Activated CD4-positive, alpha-beta T cell treated with anti-CD3 and anti-CD28 coated beads, Interleukin-2, amount 10 ng/mL, durations not matched to agents 24 days and 14 days (primary cell): ENCODE measurements at regions not wholly inside any gene's neighbourhood (a gene's known extent, or its start where the extent isn't known, plus 50 kb on each side); places are given as distances from the start of the nearest gene placed in this dataset.
A peak's percentile ranks its signal among the peaks of the same experiment; 100 is the strongest.
"Not testable (repeated sequence)": the region's sequence is repeated elsewhere in the genome, so short reads cannot be mapped to it uniquely, and the experiment has no call there.

Experiments
- DNase-seq: peaks from one replicate; pipeline ENCODE4 v3.0.0; 2022
- H3K27ac Mint-ChIP-seq: one replicate; pipeline ENCODE4 v1.8.0; 2022; ENCODE audit warnings: mild to moderate bottlenecking, mixed read lengths
- H3K27me3 Mint-ChIP-seq: one replicate; pipeline ENCODE4 v1.8.0; 2022; ENCODE audit warnings: mixed read lengths
- H3K36me3 Mint-ChIP-seq: one replicate; pipeline ENCODE4 v1.8.0; 2022; ENCODE audit warnings: low read depth, mild to moderate bottlenecking, mixed read lengths
- H3K4me1 Mint-ChIP-seq: one replicate; pipeline ENCODE4 v1.8.0; 2021; ENCODE audit warnings: mixed read lengths
- H3K4me3 Mint-ChIP-seq: one replicate; pipeline ENCODE4 v1.8.0; 2022; ENCODE audit warnings: mild to moderate bottlenecking, moderate library complexity, mixed read lengths
- H3K9me3 Mint-ChIP-seq: one replicate; pipeline ENCODE4 v1.8.0; 2021; ENCODE audit warnings: mixed read lengths
- intact Hi-C: fragments of 100-400 bp; cut with micrococcal nuclease; formaldehyde crosslinking; loops from one replicate; pipeline ENCODE4 v1.15.1; 2023

DNA sequence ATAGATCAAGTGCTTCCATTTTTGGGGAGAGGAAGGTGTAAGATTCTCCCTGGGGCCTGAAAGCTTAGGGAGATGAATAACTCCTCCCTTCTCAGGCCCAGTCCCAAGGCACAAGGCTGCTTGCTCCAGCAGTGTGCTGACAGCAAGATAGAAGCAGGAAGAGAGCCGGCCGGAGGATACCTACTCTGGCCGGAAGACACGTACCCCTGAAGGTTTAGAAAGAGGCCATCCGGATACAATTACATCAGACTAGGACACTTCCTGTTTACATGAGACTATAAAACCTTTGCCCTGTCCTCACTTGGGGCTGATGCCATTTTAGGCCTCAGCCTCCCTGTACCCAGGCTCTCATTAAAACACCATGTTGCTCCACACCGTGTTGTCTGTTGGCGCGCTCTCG lies 329.9 kb downstream of the SV2B start:
- Mint-ChIP-seq H3K4me3 (no peak overlapping the region), H3K9me3 (peaks cover 25% of the 10 kb centered on the region), H3K27ac (no peak overlapping the region), H3K36me3 (peaks cover 5% of the 10 kb centered on the region), H3K4me1 (peaks cover 12% of the 10 kb centered on the region), H3K27me3 (peaks cover 2% of the 10 kb centered on the region)
- intact Hi-C loops, result no loop called here
- DNase-seq, result no peak

DNA sequence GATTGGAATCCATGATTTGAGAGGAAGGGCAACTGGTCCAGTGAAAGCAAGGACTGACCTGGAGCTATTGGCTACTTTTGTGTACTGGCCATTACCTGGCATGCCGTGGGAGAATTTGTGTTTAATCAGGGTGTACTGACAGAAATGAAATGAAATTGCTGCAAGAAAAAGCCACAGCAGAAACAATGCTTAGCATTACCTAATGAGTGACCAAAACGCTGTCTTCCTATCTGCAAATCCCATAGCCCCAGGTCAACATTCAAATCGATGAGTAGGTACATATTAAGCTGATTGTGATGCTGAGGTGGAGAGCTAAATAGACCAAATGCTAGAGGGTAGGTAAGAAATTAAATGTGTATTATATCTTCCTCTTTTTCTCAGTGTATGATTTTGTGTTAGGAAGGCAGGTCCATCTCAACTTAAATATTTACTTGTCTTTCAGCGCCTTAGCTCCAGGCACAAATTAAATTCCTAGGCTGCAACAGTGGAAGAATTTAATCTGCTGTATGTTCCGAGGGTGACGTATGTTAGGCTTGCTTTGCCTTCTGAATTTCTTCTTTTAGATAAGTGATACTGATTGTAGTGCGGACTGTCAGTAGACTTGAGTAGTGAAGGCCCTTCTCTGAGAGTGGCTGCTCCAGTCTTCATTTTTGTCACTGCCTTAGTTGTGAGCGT lies 331.1 kb downstream of the SV2B start:
- H3K27me3 Mint-ChIP-seq, result peaks cover 5% of the 10 kb centered on the region
- H3K27ac Mint-ChIP-seq, result no peak overlapping the region
- peaks cover 5% of the 10 kb centered on the region for H3K36me3 Mint-ChIP-seq
- DNase-seq, result no peak
- intact Hi-C loops, result no loop called here
- peaks cover 17% of the 10 kb centered on the region for H3K9me3 Mint-ChIP-seq
- H3K4me1 Mint-ChIP-seq, result peaks cover 7% of the 10 kb centered on the region
- no peak overlapping the region for H3K4me3 Mint-ChIP-seq

- H3K4me1 Mint-ChIP-seq, result no peaks in the 10 kb centered on the region
- H3K4me3 Mint-ChIP-seq, result no peak overlapping the region
- H3K27ac Mint-ChIP-seq, result no peak overlapping the region
- peaks cover 7% of the 10 kb centered on the region for H3K9me3 Mint-ChIP-seq
- H3K36me3 Mint-ChIP-seq, result peaks cover 4% of the 10 kb centered on the region
- DNase-seq, result no peak
- intact Hi-C loops, result no loop called here
- peaks cover 7% of the 10 kb centered on the region for H3K27me3 Mint-ChIP-seq
These were observed 335.1 kb downstream of the SV2B start for GRCh38 chr15:91435113-91435512.

DNA sequence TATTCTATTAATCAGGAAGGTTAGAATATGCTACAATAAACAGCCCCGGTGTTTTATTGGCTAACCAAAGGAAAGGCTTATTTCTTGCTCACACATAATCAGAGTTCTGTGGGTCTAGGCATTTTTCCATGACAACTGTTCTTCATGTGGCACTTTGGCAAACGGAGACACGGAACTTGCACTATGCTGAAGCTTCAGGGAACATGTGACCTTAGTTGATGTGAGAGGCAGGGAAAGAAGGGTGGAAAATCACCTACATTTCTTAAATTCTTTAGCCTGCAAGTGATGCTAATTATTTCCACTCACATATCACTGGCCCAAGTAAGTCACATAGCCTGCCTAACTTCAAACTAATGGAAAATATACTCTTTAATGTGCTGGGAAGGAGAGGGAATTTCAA lies 344.6 kb downstream of the SV2B start:
- H3K27ac Mint-ChIP-seq, result no peak overlapping the region
- peaks cover 2% of the 10 kb centered on the region for H3K36me3 Mint-ChIP-seq
- no peaks in the 10 kb centered on the region for H3K4me1 Mint-ChIP-seq
- intact Hi-C loops, result no loop called here
- H3K27me3 Mint-ChIP-seq, result peaks cover 16% of the 10 kb centered on the region
- no peak overlapping the region for H3K4me3 Mint-ChIP-seq
- peaks cover 7% of the 10 kb centered on the region for H3K9me3 Mint-ChIP-seq
- peak; percentile 33 for DNase-seq

GRCh38 chr15:91445695-91446228 lies 345.7 kb downstream of the SV2B start:
- H3K27ac Mint-ChIP-seq, result no peak overlapping the region
- peaks cover 16% of the 10 kb centered on the region for H3K27me3 Mint-ChIP-seq
- H3K4me3 Mint-ChIP-seq, result no peak overlapping the region
- peaks cover 4% of the 10 kb centered on the region for H3K9me3 Mint-ChIP-seq
- H3K4me1 Mint-ChIP-seq, result no peaks in the 10 kb centered on the region
- DNase-seq, result peak; percentile 44
- intact Hi-C loops, result no loop called here
- peaks cover 2% of the 10 kb centered on the region for H3K36me3 Mint-ChIP-seq

DNA sequence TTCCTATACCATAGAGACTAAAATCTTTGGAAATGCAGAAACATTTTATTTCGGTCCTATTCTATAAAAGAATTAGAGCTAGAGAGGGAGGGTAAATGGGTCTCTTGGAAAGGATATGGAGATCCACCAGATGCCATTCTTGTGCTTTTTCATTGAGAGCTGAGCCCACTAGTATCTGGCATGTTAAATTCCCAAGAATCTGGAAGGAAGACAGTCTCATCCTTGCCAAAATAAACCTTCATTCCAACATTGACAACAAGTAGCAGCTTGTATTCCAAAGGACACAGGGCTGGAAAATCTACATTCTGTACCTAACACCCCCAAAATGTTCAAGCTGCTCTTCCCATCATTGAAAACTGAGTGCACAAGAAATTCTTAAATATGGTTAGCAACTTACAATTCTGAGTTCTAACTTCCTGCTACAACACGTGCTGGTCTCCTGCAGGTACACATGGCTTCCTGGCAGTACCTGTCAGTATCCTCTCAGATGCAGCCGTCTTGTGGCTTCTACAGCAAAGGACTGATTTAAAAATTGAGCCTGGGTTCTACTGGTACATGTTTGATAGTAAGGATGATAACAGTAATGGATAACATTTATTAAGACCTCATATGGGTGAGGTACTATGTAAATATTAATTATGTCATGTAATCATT lies 348.1 kb downstream of the SV2B start:
- intact Hi-C loops, result no loop called here
- Mint-ChIP-seq H3K27ac (no peak overlapping the region), H3K9me3 (peaks cover 14% of the 10 kb centered on the region), H3K4me1 (peaks cover 8% of the 10 kb centered on the region), H3K36me3 (peaks cover 4% of the 10 kb centered on the region), H3K4me3 (no peak overlapping the region), H3K27me3 (peaks cover 15% of the 10 kb centered on the region)
- DNase-seq, result peak; percentile 58

DNA sequence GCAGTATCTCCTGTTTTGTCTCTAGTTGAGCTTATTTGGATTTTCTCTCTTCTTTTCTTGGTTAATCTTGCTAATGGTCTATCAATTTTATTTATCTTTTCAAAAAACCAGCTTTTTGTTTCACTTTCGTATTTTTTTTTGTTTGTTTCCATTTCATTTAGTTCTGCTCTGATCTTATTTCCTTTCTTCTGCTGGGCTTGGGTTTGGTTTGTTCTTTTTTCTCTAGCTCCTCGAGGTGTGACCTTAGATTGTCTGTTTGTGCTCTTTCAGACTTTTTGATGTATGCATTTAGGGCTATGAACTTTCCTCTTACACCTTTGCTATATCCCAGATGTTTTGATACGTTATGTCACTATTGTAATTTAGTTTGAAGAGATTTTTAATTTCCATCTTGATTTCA lies 353.3 kb downstream of the SV2B start:
- H3K4me1 Mint-ChIP-seq, result peaks cover 27% of the 10 kb centered on the region
- intact Hi-C loops, H3K27me3 Mint-ChIP-seq: not testable (repeated sequence)
- H3K4me3 Mint-ChIP-seq, result peak overlapping the region; percentile 68
- peaks cover 26% of the 10 kb centered on the region for H3K36me3 Mint-ChIP-seq
- peak; percentile 70 for DNase-seq
- peaks cover 36% of the 10 kb centered on the region for H3K9me3 Mint-ChIP-seq
- peak overlapping the region; percentile 20 for H3K27ac Mint-ChIP-seq

DNA sequence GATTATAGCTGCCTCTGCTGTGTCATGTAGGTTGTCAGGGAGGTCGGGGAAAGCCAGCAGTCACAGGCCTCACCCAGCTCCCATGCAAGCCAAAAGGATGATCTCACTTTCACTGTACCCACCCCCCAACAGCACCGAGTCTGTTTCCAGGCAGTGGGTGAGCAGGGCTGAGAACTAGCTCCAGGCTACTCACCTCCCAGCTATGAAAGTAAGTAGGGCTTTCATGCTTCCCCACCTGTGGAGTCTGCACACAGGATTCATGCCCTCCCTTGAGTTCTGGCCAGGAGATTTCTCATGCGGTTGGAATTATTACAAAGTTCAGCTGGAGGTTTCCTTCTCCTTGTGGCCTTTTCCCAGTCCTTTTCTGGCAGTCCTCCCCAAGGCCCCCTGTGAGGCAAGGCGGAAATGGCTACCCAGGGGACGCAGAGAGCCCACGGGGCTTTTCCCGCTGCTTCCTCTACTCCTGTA lies 356.2 kb downstream of the SV2B start:
- Mint-ChIP-seq H3K4me3 (no peak overlapping the region), H3K4me1 (peaks cover 27% of the 10 kb centered on the region), H3K27me3 (no peaks in the 10 kb centered on the region), H3K36me3 (peaks cover 26% of the 10 kb centered on the region), H3K9me3 (peaks cover 33% of the 10 kb centered on the region), H3K27ac (no peak overlapping the region)
- intact Hi-C loops, result no loop called here
- no peak for DNase-seq

DNA sequence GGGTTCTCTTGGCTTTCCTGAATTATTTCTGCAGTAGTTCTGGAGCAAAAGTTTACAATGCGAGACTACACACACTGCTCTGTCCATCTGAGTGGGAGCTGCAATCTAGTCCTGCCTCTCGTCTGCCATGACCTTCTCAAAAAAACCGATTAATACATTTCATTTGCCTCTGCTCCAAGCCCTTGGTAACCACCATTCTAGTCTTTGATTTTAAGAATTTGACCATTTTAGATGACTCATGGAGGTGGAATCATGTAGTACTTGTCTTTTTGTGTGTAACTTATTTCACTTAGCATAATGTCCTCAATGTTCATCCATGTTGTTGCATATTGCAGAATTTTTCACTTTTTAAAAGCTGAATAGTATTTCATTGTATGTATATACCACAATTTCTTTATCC lies 356.9 kb downstream of the SV2B start:
- Mint-ChIP-seq H3K36me3 (peaks cover 26% of the 10 kb centered on the region), H3K4me1 (peaks cover 27% of the 10 kb centered on the region), H3K27me3 (no peaks in the 10 kb centered on the region), H3K9me3 (peaks cover 28% of the 10 kb centered on the region), H3K4me3 (no peak overlapping the region), H3K27ac (no peak overlapping the region)
- intact Hi-C loops, result no loop called here
- DNase-seq, result no peak

DNA sequence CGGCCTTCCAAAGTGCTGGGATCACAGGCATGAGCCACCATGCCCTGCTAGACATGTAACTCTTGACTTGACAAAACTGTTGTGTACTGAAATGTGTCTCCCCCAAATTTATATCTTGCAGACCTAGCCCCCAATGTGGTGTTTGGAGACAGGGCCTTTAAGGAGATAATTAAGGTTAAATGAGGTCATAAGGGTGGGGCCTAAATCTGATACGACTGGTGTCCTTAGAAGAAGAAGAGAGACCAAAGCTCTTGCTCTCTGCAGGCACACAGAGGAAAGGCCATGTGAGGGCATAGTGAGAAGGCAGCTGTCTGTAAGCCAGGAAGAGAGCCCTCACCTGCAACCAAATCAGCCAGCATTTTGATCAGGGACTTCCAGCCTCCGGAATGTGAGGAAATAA lies 361.3 kb downstream of the SV2B start:
- Mint-ChIP-seq H3K27me3 (no peaks in the 10 kb centered on the region), H3K27ac (no peak overlapping the region), H3K4me3 (no peak overlapping the region), H3K9me3 (peaks cover 4% of the 10 kb centered on the region), H3K4me1 (no peaks in the 10 kb centered on the region), H3K36me3 (peaks cover 9% of the 10 kb centered on the region)
- intact Hi-C loops, result no loop called here
- no peak for DNase-seq

DNA sequence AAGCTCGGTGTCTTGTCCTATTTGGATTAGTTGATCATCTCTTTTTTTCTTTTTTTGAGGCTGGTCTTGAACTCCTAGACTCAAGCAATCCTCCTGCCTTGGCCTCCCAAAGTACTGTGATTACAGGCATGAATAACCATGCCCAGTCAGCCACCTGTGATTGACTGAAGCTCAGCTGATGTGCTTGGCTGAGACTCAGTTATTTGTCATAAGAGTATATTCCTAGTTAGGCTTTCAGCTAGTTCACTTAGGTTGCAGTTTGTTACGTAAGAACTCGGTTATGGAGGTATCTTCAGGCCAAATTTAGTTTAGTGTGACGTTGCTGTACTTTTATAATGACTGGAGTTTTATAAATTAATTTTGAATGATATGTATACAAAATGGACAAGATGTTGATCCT lies 365.0 kb downstream of the SV2B start:
- DNase-seq, result no peak
- intact Hi-C loops, result no loop called here
- Mint-ChIP-seq H3K36me3 (no peaks in the 10 kb centered on the region), H3K9me3 (no peaks in the 10 kb centered on the region), H3K27me3 (no peaks in the 10 kb centered on the region), H3K4me1 (peaks cover 18% of the 10 kb centered on the region), H3K27ac (no peak overlapping the region), H3K4me3 (no peak overlapping the region)

DNA sequence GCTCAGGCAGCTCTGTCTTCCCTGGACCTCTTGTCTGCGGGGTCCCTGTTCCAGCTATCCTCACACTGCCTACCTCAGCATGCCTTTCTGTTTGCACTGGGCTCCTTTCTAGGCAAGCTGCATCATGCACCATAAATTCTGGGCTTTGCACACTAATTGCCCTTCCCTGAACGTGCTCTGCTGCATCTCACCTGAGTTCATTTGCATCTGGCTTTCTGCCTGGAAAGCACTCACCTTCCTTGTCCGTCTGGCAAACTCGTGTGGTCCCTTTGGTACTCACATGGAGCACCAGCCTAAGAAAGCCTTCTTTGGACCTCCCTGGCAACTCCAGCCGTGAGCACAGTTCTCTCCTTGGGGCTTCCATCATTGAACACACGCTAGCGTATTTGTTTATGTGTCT lies 365.6 kb downstream of the SV2B start:
- H3K4me1 Mint-ChIP-seq, result peaks cover 24% of the 10 kb centered on the region
- DNase-seq, result peak; percentile 42
- no peaks in the 10 kb centered on the region for H3K9me3 Mint-ChIP-seq
- intact Hi-C loops, result no loop called here
- no peak overlapping the region for H3K4me3 Mint-ChIP-seq
- H3K27ac Mint-ChIP-seq, result no peak overlapping the region
- no peaks in the 10 kb centered on the region for H3K36me3 Mint-ChIP-seq
- H3K27me3 Mint-ChIP-seq, result no peaks in the 10 kb centered on the region

- DNase-seq, result peak; percentile 56
- Mint-ChIP-seq H3K36me3 (peaks cover 2% of the 10 kb centered on the region), H3K27ac (peak overlapping the region; percentile 84), H3K27me3 (no peaks in the 10 kb centered on the region), H3K4me3 (peak overlapping the region; percentile 69), H3K9me3 (no peaks in the 10 kb centered on the region), H3K4me1 (peaks cover 44% of the 10 kb centered on the region)
- intact Hi-C loops, result loop anchor here (2.0 kb wide), 1 partner anchor 386 kb away; no protein-coding TSS in a partner anchor
These were observed 369.0 kb downstream of the SV2B start for GRCh38 chr15:91468871-91469580.
